HCT116 (cell line): ENCODE measurements at regions not wholly inside any gene's neighbourhood (a gene's known extent, or its start where the extent isn't known, plus 50 kb on each side); places are given as distances from the start of the nearest gene placed in this dataset.

ENCODE experiments used
- CTCF ChIP-seq, 3 experiments: fragments of 200-600 bp in 1 of 3; sonication (generic) in 1 of 3; IDR thresholded peaks in 2 of 3; conservative IDR thresholded peaks in 1 of 3; 2 replicates each; pipeline ENCODE4 v1.5.1; 2012 to 2017; ENCODE audit warnings: low read depth in 2 of 3, low read length in 2 of 3, antibody characterized with exemption in 1 of 3, borderline replicate concordance in 1 of 3, control low read depth in 1 of 3, mild to moderate bottlenecking in 1 of 3, mixed read lengths in 1 of 3, mixed run types in 1 of 3, moderate library complexity in 1 of 3; ENCODE audit not compliant: insufficient read depth in 1 of 3
- EZH2phosphoT487 ChIP-seq: fragments of 200-600 bp; IDR thresholded peaks from 2 replicates; pipeline ENCODE4 v1.6.1; 2018; ENCODE audit warnings: antibody characterized with exemption, borderline replicate concordance
- RAD21 ChIP-seq: IDR thresholded peaks from 2 replicates; pipeline ENCODE4 v1.6.1; 2012; ENCODE audit warnings: low read depth, mild to moderate bottlenecking
- ZBTB33 ChIP-seq: IDR thresholded peaks from 2 replicates; pipeline ENCODE4 v1.6.1; 2011; ENCODE audit warnings: mild to moderate bottlenecking, low read length, moderate library complexity; ENCODE audit not compliant: insufficient replicate concordance; ENCODE audit errors: extremely low read depth
- ZFX ChIP-seq: fragments of 450-650 bp; IDR thresholded peaks from 2 replicates; pipeline ENCODE4 v1.6.1; 2017

- TF ChIP-seq CTCF (IDR thresholded peaks at IDR 0.05 in 2 of 3, conservative IDR thresholded peaks at IDR 0.05 in 1 of 3; ENCODE audit: borderline replicate concordance in 1 of 3, insufficient read depth in 1 of 3, low read depth in 2 of 3, low read length in 2 of 3) (no peak), RAD21 (no peak), EZH2phosphoT487 (no peak), ZBTB33 (no peak), ZFX (no peak)
These were observed 100.0 kb upstream of the GLS start for GRCh38 chr2:190780594-190780993.
